IMR-90 (cell line): ENCODE measurements at regions not wholly inside any gene's neighbourhood (a gene's known extent, or its start where the extent isn't known, plus 50 kb on each side); places are given as distances from the start of the nearest gene placed in this dataset.

Experiments used
- FOS ChIP-seq: fragments of 150-350 bp; IDR thresholded peaks from 2 replicates; pipeline ENCODE4 v1.6.1; 2016; ENCODE audit warnings: low read depth, low read length
- POLR2A ChIP-seq: IDR thresholded peaks from 2 replicates; pipeline ENCODE4 v1.6.1; 2012; ENCODE audit warnings: mild to moderate bottlenecking, low read depth, low read length
- TF ChIP-seq, protein P1 (sequence below): conservative IDR thresholded peaks from 2 replicates; pipeline ENCODE4 v1.5.1; 2012; ENCODE audit warnings: mild to moderate bottlenecking, low read depth, low read length, improper control_type of control experiment

- TF ChIP-seq POLR2A, result no peak
- no peak for TF ChIP-seq FOS
- TF ChIP-seq, protein P1, sequence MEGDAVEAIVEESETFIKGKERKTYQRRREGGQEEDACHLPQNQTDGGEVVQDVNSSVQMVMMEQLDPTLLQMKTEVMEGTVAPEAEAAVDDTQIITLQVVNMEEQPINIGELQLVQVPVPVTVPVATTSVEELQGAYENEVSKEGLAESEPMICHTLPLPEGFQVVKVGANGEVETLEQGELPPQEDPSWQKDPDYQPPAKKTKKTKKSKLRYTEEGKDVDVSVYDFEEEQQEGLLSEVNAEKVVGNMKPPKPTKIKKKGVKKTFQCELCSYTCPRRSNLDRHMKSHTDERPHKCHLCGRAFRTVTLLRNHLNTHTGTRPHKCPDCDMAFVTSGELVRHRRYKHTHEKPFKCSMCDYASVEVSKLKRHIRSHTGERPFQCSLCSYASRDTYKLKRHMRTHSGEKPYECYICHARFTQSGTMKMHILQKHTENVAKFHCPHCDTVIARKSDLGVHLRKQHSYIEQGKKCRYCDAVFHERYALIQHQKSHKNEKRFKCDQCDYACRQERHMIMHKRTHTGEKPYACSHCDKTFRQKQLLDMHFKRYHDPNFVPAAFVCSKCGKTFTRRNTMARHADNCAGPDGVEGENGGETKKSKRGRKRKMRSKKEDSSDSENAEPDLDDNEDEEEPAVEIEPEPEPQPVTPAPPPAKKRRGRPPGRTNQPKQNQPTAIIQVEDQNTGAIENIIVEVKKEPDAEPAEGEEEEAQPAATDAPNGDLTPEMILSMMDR, result no peak
Measured at GRCh38 chr11:116099541-116099940, 595.3 kb upstream of the CADM1 start.
